ENCODE measurements at regions not wholly inside any gene's neighbourhood (a gene's known extent, or its start where the extent isn't known, plus 50 kb on each side); places are given as distances from the start of the nearest gene placed in this dataset.

DNA sequence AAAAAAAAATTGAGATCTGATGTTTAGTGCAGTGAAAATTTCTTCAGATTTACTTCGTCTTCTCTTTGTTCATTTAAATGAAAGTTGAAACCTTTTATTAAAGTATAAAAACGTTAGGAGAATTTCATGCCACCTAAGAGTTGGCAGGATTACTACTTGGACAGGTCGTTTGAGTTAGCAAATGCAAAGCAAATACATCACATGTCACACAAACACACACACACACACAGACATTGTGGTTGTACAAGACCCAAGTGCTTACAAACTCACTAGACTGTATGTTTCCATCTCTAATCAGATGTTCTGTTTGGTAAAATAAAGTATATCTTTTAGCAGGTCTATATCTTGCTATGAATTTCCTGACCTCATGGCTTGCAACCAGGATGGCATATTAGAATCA is 185.6 kb upstream of the COX10 start:
- H3K27me3 ChIP-seq (ENCODE audit: low read depth, low read length) = no peaks in the 10 kb centered on the region
- no peak overlapping the region for H2AFZ ChIP-seq (ENCODE audit: low read depth, low read length)
- H3K36me3 ChIP-seq (replicated peaks; ENCODE audit: low read depth, low read length) = no peaks in the 10 kb centered on the region
- H3K79me2 ChIP-seq (ENCODE audit: low read length) = no peaks in the 10 kb centered on the region
- H3K4me1 ChIP-seq (ENCODE audit: low read length) = no peaks in the 10 kb centered on the region
- no peak overlapping the region for H3K4me3 ChIP-seq (ENCODE audit: low read length)
- no peak overlapping the region for H3K27ac ChIP-seq (ENCODE audit: low read length)
- no peak overlapping the region for H3K4me2 ChIP-seq (ENCODE audit: low read length)
- H3K9me3 ChIP-seq (ENCODE audit: insufficient read depth, low read length) = no peaks in the 10 kb centered on the region
- H3K9ac ChIP-seq (ENCODE audit: low read length) = no peak overlapping the region
- TF ChIP-seq, protein P1, sequence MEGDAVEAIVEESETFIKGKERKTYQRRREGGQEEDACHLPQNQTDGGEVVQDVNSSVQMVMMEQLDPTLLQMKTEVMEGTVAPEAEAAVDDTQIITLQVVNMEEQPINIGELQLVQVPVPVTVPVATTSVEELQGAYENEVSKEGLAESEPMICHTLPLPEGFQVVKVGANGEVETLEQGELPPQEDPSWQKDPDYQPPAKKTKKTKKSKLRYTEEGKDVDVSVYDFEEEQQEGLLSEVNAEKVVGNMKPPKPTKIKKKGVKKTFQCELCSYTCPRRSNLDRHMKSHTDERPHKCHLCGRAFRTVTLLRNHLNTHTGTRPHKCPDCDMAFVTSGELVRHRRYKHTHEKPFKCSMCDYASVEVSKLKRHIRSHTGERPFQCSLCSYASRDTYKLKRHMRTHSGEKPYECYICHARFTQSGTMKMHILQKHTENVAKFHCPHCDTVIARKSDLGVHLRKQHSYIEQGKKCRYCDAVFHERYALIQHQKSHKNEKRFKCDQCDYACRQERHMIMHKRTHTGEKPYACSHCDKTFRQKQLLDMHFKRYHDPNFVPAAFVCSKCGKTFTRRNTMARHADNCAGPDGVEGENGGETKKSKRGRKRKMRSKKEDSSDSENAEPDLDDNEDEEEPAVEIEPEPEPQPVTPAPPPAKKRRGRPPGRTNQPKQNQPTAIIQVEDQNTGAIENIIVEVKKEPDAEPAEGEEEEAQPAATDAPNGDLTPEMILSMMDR (IDR thresholded peaks at IDR 0.05; ENCODE audit: low read depth, low read length) = no peak
- TF ChIP-seq EZH2phosphoT487 (IDR thresholded peaks at IDR 0.05; ENCODE audit: low read depth) = no peak
- no peaks in the 10 kb centered on the region for H4K20me1 ChIP-seq (ENCODE audit: insufficient read depth, low read length)

DNA sequence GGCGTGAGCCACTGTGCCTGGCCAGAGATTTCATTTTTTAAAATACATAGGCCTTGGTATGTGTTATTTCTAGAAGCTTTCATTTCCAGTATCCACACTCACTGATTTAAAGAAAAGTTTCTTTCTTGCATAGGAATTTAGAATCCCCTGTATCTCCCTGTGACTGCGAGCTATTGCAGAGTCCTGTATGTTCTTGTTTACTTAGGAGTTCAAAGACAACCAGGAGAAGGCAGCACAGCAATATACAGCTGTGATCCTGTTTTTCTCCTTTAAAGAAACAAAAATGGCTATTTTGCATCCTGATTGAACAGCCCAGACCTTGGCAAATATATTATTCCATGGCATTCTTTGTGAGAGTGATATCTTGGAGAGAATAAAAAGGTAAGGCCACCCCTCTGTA is 185.0 kb upstream of the COX10 start:
- Histone ChIP-seq H2AFZ (ENCODE audit: low read depth, low read length) (no peak overlapping the region), H3K9ac (ENCODE audit: low read length) (no peak overlapping the region), H4K20me1 (ENCODE audit: insufficient read depth, low read length) (no peaks in the 10 kb centered on the region), H3K4me1 (ENCODE audit: low read length) (no peaks in the 10 kb centered on the region), H3K27ac (ENCODE audit: low read length) (no peak overlapping the region), H3K4me3 (ENCODE audit: low read length) (no peak overlapping the region), H3K79me2 (ENCODE audit: low read length) (no peaks in the 10 kb centered on the region), H3K9me3 (ENCODE audit: insufficient read depth, low read length) (no peaks in the 10 kb centered on the region), H3K36me3 (replicated peaks; ENCODE audit: low read depth, low read length) (no peaks in the 10 kb centered on the region), H3K4me2 (ENCODE audit: low read length) (no peak overlapping the region), H3K27me3 (ENCODE audit: low read depth, low read length) (no peaks in the 10 kb centered on the region)
- TF ChIP-seq EZH2phosphoT487 (IDR thresholded peaks at IDR 0.05; ENCODE audit: low read depth) = no peak
- TF ChIP-seq, protein P1 (IDR thresholded peaks at IDR 0.05; ENCODE audit: low read depth, low read length) = no peak

DNA sequence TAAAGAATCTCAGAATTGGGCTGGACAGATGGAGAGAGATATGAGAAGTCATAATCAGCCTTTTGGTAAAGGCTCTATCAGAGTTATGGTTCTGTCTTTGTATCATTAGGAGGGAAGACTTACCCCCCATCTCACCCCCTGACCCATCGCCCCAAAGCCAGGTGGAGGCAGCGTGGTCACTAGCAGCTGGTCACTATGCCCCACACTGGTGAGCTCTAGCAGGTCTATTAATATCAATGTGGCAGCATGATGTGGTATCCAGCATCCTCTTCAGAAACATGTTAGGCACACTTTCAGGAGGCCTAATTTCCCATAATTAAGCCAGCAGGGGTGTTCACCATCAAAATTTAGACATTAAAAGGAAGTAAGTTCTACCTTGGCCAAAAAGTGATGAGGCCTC is 183.8 kb upstream of the COX10 start:
- no peaks in the 10 kb centered on the region for H3K27me3 ChIP-seq (ENCODE audit: low read depth, low read length)
- no peaks in the 10 kb centered on the region for H3K9me3 ChIP-seq (ENCODE audit: insufficient read depth, low read length)
- no peak for TF ChIP-seq EZH2phosphoT487 (IDR thresholded peaks at IDR 0.05; ENCODE audit: low read depth)
- TF ChIP-seq, protein P1 (IDR thresholded peaks at IDR 0.05; ENCODE audit: low read depth, low read length) = no peak
- no peak overlapping the region for H3K9ac ChIP-seq (ENCODE audit: low read length)
- H2AFZ ChIP-seq (ENCODE audit: low read depth, low read length) = no peak overlapping the region
- no peaks in the 10 kb centered on the region for H4K20me1 ChIP-seq (ENCODE audit: insufficient read depth, low read length)
- no peaks in the 10 kb centered on the region for H3K36me3 ChIP-seq (replicated peaks; ENCODE audit: low read depth, low read length)
- no peaks in the 10 kb centered on the region for H3K79me2 ChIP-seq (ENCODE audit: low read length)
- no peak overlapping the region for H3K4me2 ChIP-seq (ENCODE audit: low read length)
- H3K27ac ChIP-seq (ENCODE audit: low read length) = no peak overlapping the region
- no peak overlapping the region for H3K4me3 ChIP-seq (ENCODE audit: low read length)
- no peaks in the 10 kb centered on the region for H3K4me1 ChIP-seq (ENCODE audit: low read length)

DNA sequence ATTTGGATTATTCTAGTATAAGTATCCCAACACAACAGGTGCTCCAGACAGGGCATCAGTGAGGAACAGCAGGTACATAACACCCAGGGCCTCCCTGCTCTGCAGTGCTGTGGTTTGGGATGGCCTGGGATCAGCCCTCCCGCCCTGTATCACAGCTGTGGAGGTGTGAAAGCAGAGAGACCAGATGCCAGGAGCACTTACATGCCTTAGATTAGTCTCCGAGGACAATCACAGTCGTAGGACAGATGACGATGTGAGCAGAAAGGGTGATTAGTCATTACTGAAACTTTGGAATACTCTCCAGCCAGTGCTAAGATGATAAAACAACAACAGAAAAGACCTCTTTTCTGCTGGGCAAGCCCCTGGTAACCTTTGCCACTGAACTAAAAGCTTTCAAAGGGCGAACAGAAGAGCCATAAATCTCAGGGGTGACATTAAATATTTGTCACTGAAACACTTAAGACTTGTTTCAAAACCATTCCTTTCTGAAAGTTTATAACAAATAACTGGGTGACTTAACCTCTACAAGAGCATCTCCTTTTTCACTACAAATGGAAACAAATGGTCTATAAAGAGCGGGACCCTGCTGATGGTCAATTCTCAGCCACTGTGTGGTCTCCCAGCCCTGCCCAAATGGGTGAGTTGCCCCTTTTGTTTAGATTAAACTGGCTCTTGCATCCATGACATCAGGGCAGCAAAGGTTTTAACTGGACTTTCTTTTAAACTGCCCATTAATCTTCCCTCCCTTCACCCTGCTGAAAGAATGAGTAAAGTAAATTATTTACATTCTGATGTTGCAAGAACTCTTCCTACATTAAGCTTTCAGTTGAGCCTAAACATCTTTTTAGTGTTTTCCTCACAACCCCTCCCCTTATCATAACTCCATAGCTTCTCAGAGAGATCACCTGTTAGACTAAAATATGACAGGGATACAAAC is 183.1 kb upstream of the COX10 start:
- H2AFZ ChIP-seq (ENCODE audit: low read depth, low read length) = no peak overlapping the region
- H3K4me2 ChIP-seq (ENCODE audit: low read length) = no peak overlapping the region
- no peaks in the 10 kb centered on the region for H3K36me3 ChIP-seq (replicated peaks; ENCODE audit: low read depth, low read length)
- no peaks in the 10 kb centered on the region for H3K9me3 ChIP-seq (ENCODE audit: insufficient read depth, low read length)
- H3K4me1 ChIP-seq (ENCODE audit: low read length) = no peaks in the 10 kb centered on the region
- H3K27me3 ChIP-seq (ENCODE audit: low read depth, low read length) = no peaks in the 10 kb centered on the region
- H3K4me3 ChIP-seq (ENCODE audit: low read length) = no peak overlapping the region
- no peaks in the 10 kb centered on the region for H4K20me1 ChIP-seq (ENCODE audit: insufficient read depth, low read length)
- TF ChIP-seq, protein P1 (IDR thresholded peaks at IDR 0.05; ENCODE audit: low read depth, low read length) = no peak
- TF ChIP-seq EZH2phosphoT487 (IDR thresholded peaks at IDR 0.05; ENCODE audit: low read depth) = no peak
- no peak overlapping the region for H3K9ac ChIP-seq (ENCODE audit: low read length)
- H3K27ac ChIP-seq (ENCODE audit: low read length) = no peak overlapping the region
- no peaks in the 10 kb centered on the region for H3K79me2 ChIP-seq (ENCODE audit: low read length)

Data from OCI-LY3 (cell line).